Body of pancreas (tissue), 4 donors: ENCODE measurements at regions not wholly inside any gene's neighbourhood (a gene's known extent, or its start where the extent isn't known, plus 50 kb on each side); places are given as distances from the start of the nearest gene placed in this dataset.
"Not testable (repeated sequence)": the region's sequence is repeated elsewhere in the genome, so short reads cannot be mapped to it uniquely, and the experiment has no call there.

Source experiments
- ATAC-seq: fragments of 150-250 bp; one replicate; pipeline ENCODE4 v1.9.1; 2016
- DNase-seq, 4 donors: peaks; one replicate each; pipeline ENCODE4 v3.0.0-alpha.2; 2019
- H3K27ac ChIP-seq, 4 donors: fragments of 200-600 bp; sonication (generic); 1 replicate in 3 of 4; 2 replicates in 1 of 4; pipeline versions ENCODE4 v1.5.1 to v1.6.1; 2016 to 2019; ENCODE audit warnings: mild to moderate bottlenecking in 1 of 4, mixed read lengths in 1 of 4, moderate library complexity in 1 of 4
- H3K27me3 ChIP-seq, 2 donors: fragments of 200-600 bp; sonication (generic); one replicate each; pipeline ENCODE4 v1.6.0; 2016; ENCODE audit warnings: mild to moderate bottlenecking in 1 of 2
- H3K36me3 ChIP-seq, 2 donors: fragments of 200-600 bp; sonication (generic); replicated peaks in 1 of 2; 2 replicates each; pipeline ENCODE4 v1.5.1; 2016; ENCODE audit warnings: low read depth in 2 of 2; ENCODE audit not compliant: insufficient read depth in 1 of 2
- H3K4me1 ChIP-seq: fragments of 200-600 bp; sonication (generic); one replicate; pipeline ENCODE4 v1.6.0; 2016
- H3K4me3 ChIP-seq, 2 donors: fragments of 200-600 bp; sonication (generic); 1 replicate in 1 of 2; 2 replicates in 1 of 2; pipeline ENCODE4 v1.5.1; 2016 to 2019
- H3K9me3 ChIP-seq, 3 donors: fragments of 200-600 bp; sonication (generic); 1 replicate in 2 of 3; 2 replicates in 1 of 3; pipeline ENCODE4 v1.5.1; 2016
- CTCF ChIP-seq, 7 experiments: fragments of 450-650 bp in 4 of 7; fragments of 200-600 bp in 3 of 7; sonication (generic) in 3 of 7; IDR thresholded peaks; one replicate each; pipeline ENCODE4 v1.5.1; 2016 to 2019; ENCODE audit warnings: antibody characterized with exemption in 7 of 7
- POLR2A ChIP-seq, 3 donors: fragments of 450-650 bp; IDR thresholded peaks; one replicate each; pipeline ENCODE4 v1.6.1; 2016; ENCODE audit warnings: antibody characterized with exemption in 3 of 3, mild to moderate bottlenecking in 2 of 3
- WGBS, 2 donors: methylation state at CpG; one replicate each; pipeline ENCODE4 v1.1.5; 2017; 5-methylcytosine and 5-hydroxymethylcytosine counted together
- intact Hi-C: fragments of 100-400 bp; cut with DNase I; formaldehyde crosslinking; loops from one replicate; pipeline ENCODE4 v1.15.1; 2023

DNA sequence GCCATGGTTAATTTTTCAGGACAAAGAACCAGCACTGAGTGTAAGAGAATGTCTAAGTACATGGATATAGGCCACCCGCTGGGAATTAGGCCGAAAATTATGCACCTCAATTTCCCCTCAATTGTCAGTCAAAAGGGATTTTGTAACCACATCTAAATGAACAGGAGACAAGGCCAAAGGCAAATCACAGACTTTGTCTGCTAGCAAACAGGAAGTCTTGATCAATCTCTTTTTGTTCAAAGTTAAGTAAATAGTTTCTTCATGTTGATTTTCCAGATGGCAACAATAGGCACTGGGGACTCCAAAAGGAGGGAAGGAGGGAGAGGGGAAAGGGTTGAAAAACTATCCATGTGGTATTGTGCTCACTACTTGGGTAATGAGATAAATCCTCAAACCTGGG, 276.0 kb downstream of the COG6 start:
- Histone ChIP-seq H3K36me3 (no peaks in the 10 kb centered on the region), H3K4me1 (no peaks in the 10 kb centered on the region), H3K27me3 (no peaks in the 10 kb centered on the region), H3K9me3 (no peaks in the 10 kb centered on the region), H3K4me3 (no peak overlapping the region), H3K27ac (no peak overlapping the region)
- DNase-seq (no peak), ATAC-seq (no peak)
- intact Hi-C loops, result no loop called here
- 75 to 80% methylated on average over 2 of the region's 2 CpGs for WGBS, 2 donors
- TF ChIP-seq CTCF (IDR thresholded peaks at IDR 0.05) (no peak), POLR2A (IDR thresholded peaks at IDR 0.05) (no peak)

- intact Hi-C loops, H3K27ac ChIP-seq, H3K27me3 ChIP-seq, DNase-seq, H3K9me3 ChIP-seq, H3K4me1 ChIP-seq, ATAC-seq, H3K4me3 ChIP-seq, H3K36me3 ChIP-seq: not testable (repeated sequence)
- 45 to 91% methylated on average over 2 of the region's 2 CpGs for WGBS, 2 donors
These were observed 277.1 kb downstream of the COG6 start for GRCh38 chr13:39932514-39932913.

DNA sequence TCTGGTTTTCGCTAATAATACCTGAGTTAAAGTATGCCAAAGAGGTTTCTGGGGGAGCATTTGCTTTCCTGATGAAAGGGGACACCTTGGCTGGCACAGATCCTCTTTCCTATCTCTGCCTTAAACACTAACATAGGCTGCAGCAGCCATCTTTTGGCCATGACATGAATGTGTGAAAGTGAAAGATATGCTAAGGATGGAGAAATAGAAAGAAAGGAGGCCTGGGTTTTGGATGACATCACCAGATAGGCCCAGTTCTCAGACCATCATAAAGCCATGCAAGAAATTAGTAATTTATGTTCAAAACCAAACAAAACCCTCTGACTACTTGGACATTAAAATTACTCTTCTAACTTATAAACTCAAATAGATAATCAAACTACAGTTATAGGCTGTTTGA, 279.7 kb downstream of the COG6 start:
- TF ChIP-seq CTCF (IDR thresholded peaks at IDR 0.05) (no peak), POLR2A (IDR thresholded peaks at IDR 0.05) (no peak)
- H3K4me3 ChIP-seq, result no peak overlapping the region
- H3K27ac ChIP-seq, result no peak overlapping the region
- H3K36me3 ChIP-seq, result no peaks in the 10 kb centered on the region
- peaks cover 4% of the 10 kb centered on the region for H3K4me1 ChIP-seq
- DNase-seq (no peak), ATAC-seq (no peak)
- no peaks in the 10 kb centered on the region for H3K27me3 ChIP-seq
- 46 to 93% methylated on average over 1 of the region's 1 CpG for WGBS, 2 donors
- intact Hi-C loops, result no loop called here
- no peaks in the 10 kb centered on the region for H3K9me3 ChIP-seq

- TF ChIP-seq POLR2A (IDR thresholded peaks at IDR 0.05), result no peak
- Histone ChIP-seq H3K27ac (no peak overlapping the region), H3K36me3 (no peaks in the 10 kb centered on the region), H3K4me3 (no peak overlapping the region), H3K4me1 (peaks cover 4% of the 10 kb centered on the region), H3K9me3 (no peaks in the 10 kb centered on the region), H3K27me3 (no peaks in the 10 kb centered on the region)
- intact Hi-C loops, result no loop called here
- no peak for ATAC-seq
- 84 to 89% methylated on average over 2 of the region's 2 CpGs for WGBS, 2 donors
- DNase-seq, result no peak
These were observed 283.1 kb downstream of the COG6 start for GRCh38 chr13:39938596-39938995.

GRCh38 chr13:39941236-39941635, 285.8 kb downstream of the COG6 start:
- Histone ChIP-seq H3K9me3 (no peaks in the 10 kb centered on the region), H3K4me1 (peaks cover 4% of the 10 kb centered on the region), H3K27ac (no peak overlapping the region), H3K36me3 (no peaks in the 10 kb centered on the region), H3K4me3 (no peak overlapping the region), H3K27me3 (no peaks in the 10 kb centered on the region)
- 74 to 75% methylated on average over 5 of the region's 5 CpGs for WGBS, 2 donors
- TF ChIP-seq CTCF (IDR thresholded peaks at IDR 0.05), result no peak
- TF ChIP-seq POLR2A (IDR thresholded peaks at IDR 0.05), result no peak
- DNase-seq, result no peak
- no peak for ATAC-seq
- intact Hi-C loops, result loop anchor here (10.0 kb wide), 1 partner anchor 744 kb away; no protein-coding TSS in a partner anchor

- Histone ChIP-seq H3K4me1 (peaks cover 3% of the 10 kb centered on the region), H3K36me3 (no peaks in the 10 kb centered on the region), H3K4me3 (no peak overlapping the region), H3K27me3 (no peaks in the 10 kb centered on the region), H3K9me3 (no peaks in the 10 kb centered on the region), H3K27ac (no peak overlapping the region)
- intact Hi-C loops, result loop anchor here (10.0 kb wide), 1 partner anchor 743 kb away; no protein-coding TSS in a partner anchor
- 73 to 82% methylated on average over 8 of the region's 8 CpGs for WGBS, 2 donors
- ATAC-seq, result no peak
- no peak for TF ChIP-seq POLR2A (IDR thresholded peaks at IDR 0.05)
- TF ChIP-seq CTCF (IDR thresholded peaks at IDR 0.05), result no peak
- DNase-seq, result no peak
These were observed 286.6 kb downstream of the COG6 start for GRCh38 chr13:39941911-39942551.
